Smooth muscle cell (in vitro differentiated cells): ENCODE measurements at regions not wholly inside any gene's neighbourhood (a gene's known extent, or its start where the extent isn't known, plus 50 kb on each side); places are given as distances from the start of the nearest gene placed in this dataset.

Source experiments
- DNase-seq: peaks from one replicate; lab custom pipeline; 2025; ENCODE audit not compliant: unreplicated experiment; lab: John Stamatoyannopoulos, UW
- H2AFZ ChIP-seq: fragments of 200-600 bp; sonication (generic); 2 replicates; pipeline ENCODE4 v1.6.0; 2016; ENCODE audit warnings: antibody characterized with exemption, low read depth, mild to moderate bottlenecking
- H3F3A ChIP-seq: fragments of 200-600 bp; sonication (generic); 2 replicates; pipeline ENCODE4 v1.6.0; 2017; ENCODE audit warnings: antibody characterized with exemption, low read depth
- H3K27ac ChIP-seq: fragments of 200-600 bp; sonication (generic); 2 replicates; pipeline ENCODE4 v1.5.1; 2016; ENCODE audit warnings: low read depth, mild to moderate bottlenecking
- H3K27me3 ChIP-seq: fragments of 200-600 bp; sonication (generic); 2 replicates; pipeline ENCODE4 v1.6.1; 2016; ENCODE audit warnings: low read depth, mild to moderate bottlenecking
- H3K36me3 ChIP-seq: fragments of 200-600 bp; sonication (generic); 2 replicates; pipeline ENCODE4 v1.5.1; 2016; ENCODE audit warnings: low read depth
- H3K4me1 ChIP-seq: fragments of 200-600 bp; sonication (generic); 2 replicates; pipeline ENCODE4 v1.5.1; 2016; ENCODE audit warnings: low read depth
- H3K4me2 ChIP-seq: fragments of 200-600 bp; sonication (generic); 2 replicates; pipeline ENCODE4 v1.6.0; 2016; ENCODE audit warnings: mild to moderate bottlenecking
- H3K4me3 ChIP-seq: fragments of 200-600 bp; sonication (generic); 2 replicates; pipeline ENCODE4 v1.5.1; 2016; ENCODE audit warnings: mild to moderate bottlenecking
- H3K79me2 ChIP-seq: fragments of 200-600 bp; sonication (generic); 2 replicates; pipeline ENCODE4 v1.6.0; 2016; ENCODE audit warnings: low read depth, mild to moderate bottlenecking
- H3K9ac ChIP-seq: fragments of 200-600 bp; sonication (generic); 2 replicates; pipeline ENCODE4 v1.6.0; 2016; ENCODE audit warnings: low read depth
- H3K9me3 ChIP-seq: fragments of 200-600 bp; sonication (generic); replicated peaks from 2 replicates; pipeline ENCODE4 v1.5.1; 2016; ENCODE audit warnings: low read depth
- H4K20me1 ChIP-seq: fragments of 200-600 bp; sonication (generic); 2 replicates; pipeline ENCODE4 v1.6.0; 2016; ENCODE audit warnings: low read depth
- CTCF ChIP-seq: fragments of 200-600 bp; sonication (generic); IDR thresholded peaks from 2 replicates; pipeline ENCODE4 v1.5.1; 2017; ENCODE audit warnings: borderline replicate concordance, mild to moderate bottlenecking, antibody characterized with exemption; ENCODE audit not compliant: insufficient read depth, poor library complexity, severe bottlenecking
- WGBS: methylation state at CpG from one replicate; pipeline ENCODE4 v1.1.7; 2016; ENCODE audit warnings: low lambda C conversion rate; 5-methylcytosine and 5-hydroxymethylcytosine counted together

- H2AFZ ChIP-seq: no peak overlapping the region
- DNase-seq: no peak
- no peaks in the 10 kb centered on the region for H3K9me3 ChIP-seq
- no peaks in the 10 kb centered on the region for H3K79me2 ChIP-seq
- H4K20me1 ChIP-seq: no peaks in the 10 kb centered on the region
- H3K27ac ChIP-seq: peak overlapping the region; percentile 12
- no peak for TF ChIP-seq CTCF
- no peak overlapping the region for H3K4me2 ChIP-seq
- H3K36me3 ChIP-seq: no peaks in the 10 kb centered on the region
- peaks cover 21% of the 10 kb centered on the region for H3K4me1 ChIP-seq
- 69% methylated on average over 4 of the region's 4 CpGs for WGBS
- H3F3A ChIP-seq: no peaks in the 10 kb centered on the region
- H3K4me3 ChIP-seq: no peak overlapping the region
- peaks cover 4% of the 10 kb centered on the region for H3K27me3 ChIP-seq
- H3K9ac ChIP-seq: no peak overlapping the region
Observed at GRCh38 chr7:25758559-25758958, 393.4 kb upstream of the NFE2L3 start.

DNA sequence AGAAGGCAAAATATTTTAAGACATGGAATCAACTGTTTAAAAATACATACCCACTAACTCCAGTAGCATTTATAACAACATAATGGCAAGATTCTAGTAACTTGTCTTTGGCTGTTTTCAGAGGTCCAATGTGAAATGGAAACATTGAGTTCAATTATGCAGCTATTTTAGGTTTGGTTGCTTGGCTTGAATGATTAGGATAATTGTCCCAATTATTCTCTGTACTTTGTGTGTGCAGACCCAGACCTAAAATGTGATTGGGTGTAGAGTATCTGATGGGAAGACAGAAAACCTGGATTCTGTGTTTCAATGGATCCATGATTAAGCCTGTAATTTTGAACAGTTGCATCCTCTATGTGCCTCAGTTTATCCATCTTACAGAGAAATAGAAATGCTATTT is 392.7 kb upstream of the NFE2L3 start:
- H3K4me1 ChIP-seq: peaks cover 15% of the 10 kb centered on the region
- H3K4me2 ChIP-seq: no peak overlapping the region
- no peaks in the 10 kb centered on the region for H3K36me3 ChIP-seq

DNA sequence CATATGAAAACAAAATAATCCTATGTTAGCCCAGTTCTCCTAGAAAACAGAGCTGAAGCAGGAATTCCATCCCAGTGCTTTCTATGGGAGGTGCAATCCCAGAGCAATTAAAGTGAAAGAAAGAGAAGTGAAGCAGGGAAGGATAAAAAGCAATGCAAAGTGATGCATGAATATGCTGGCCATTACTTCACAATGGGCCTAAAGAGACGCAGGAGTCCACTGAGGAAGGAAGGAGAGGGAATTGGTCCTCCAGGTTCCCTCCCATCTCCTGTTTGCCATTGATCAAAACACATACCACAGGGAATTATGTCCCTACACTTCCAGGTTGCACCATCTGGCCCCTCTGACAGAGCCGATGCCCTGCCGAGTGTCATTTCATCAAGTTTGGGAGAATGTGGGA is 392.2 kb upstream of the NFE2L3 start:
- Histone ChIP-seq H3K9me3 (no peaks in the 10 kb centered on the region), H3K27ac (no peak overlapping the region), H4K20me1 (no peaks in the 10 kb centered on the region), H3K4me1 (peaks cover 15% of the 10 kb centered on the region), H3F3A (no peaks in the 10 kb centered on the region), H3K27me3 (peaks cover 4% of the 10 kb centered on the region), H3K4me2 (no peak overlapping the region), H3K79me2 (no peaks in the 10 kb centered on the region), H2AFZ (no peak overlapping the region), H3K4me3 (no peak overlapping the region), H3K9ac (no peak overlapping the region), H3K36me3 (no peaks in the 10 kb centered on the region)
- WGBS: 76% methylated on average over 3 of the region's 3 CpGs
- TF ChIP-seq CTCF: no peak
- DNase-seq: no peak

More for the DNA sequence above, 392.7 kb upstream of the NFE2L3 start:
- H3K79me2 ChIP-seq: no peaks in the 10 kb centered on the region
- H4K20me1 ChIP-seq: no peaks in the 10 kb centered on the region
- H3K4me3 ChIP-seq: no peak overlapping the region
- no peaks in the 10 kb centered on the region for H3F3A ChIP-seq
- peaks cover 4% of the 10 kb centered on the region for H3K27me3 ChIP-seq
- H3K27ac ChIP-seq: peak overlapping the region; percentile 12
- no peak overlapping the region for H3K9ac ChIP-seq
- no peak for TF ChIP-seq CTCF
- H2AFZ ChIP-seq: no peak overlapping the region
- H3K9me3 ChIP-seq: no peaks in the 10 kb centered on the region
- no peak for DNase-seq
